GM12878 (cell line): ENCODE measurements at regions not wholly inside any gene's neighbourhood (a gene's known extent, or its start where the extent isn't known, plus 50 kb on each side); places are given as distances from the start of the nearest gene placed in this dataset.

ENCODE experiments used
- ATAC-seq: fragments of 200-7000 bp; cut with Tn5 transposase; 3 replicates; pipeline ENCODE4 v1.9.1; 2020; ENCODE audit warnings: mild to moderate bottlenecking, moderate library complexity
- BruUV-seq: library from RNA; stranded (reverse); fragments of 400-500 nt; replicated peaks from 2 replicates; lab custom pipeline; 2021; lab: Mats Ljungman, UMichigan
- CTCF ChIA-PET: fragments of 300-600 bp; sonication (Branson Sonifier 250); formaldehyde crosslinking; extraction: SDS; loops from one replicate; lab custom pipeline; 2021; ENCODE audit warnings: inconsistent platforms; lab: Yijun Ruan, JAX
- POLR2A ChIA-PET: fragments of 350-600 bp; formaldehyde crosslinking; extraction: SDS; loops from one replicate; lab custom pipeline; 2021; ENCODE audit warnings: inconsistent platforms; lab: Charles Lee
- RAD21 ChIA-PET: fragments of 300-600 bp; sonication (Branson Sonifier 250); formaldehyde crosslinking; loops from one replicate; lab custom pipeline; 2023; ENCODE audit warnings: antibody characterized with exemption; ENCODE audit not compliant: unreplicated experiment; lab: Charles Lee
- SMC1A ChIA-PET: fragments of 300-600 bp; sonication (Branson Sonifier 250); formaldehyde crosslinking; loops from one replicate; lab custom pipeline; 2023; ENCODE audit not compliant: unreplicated experiment, uncharacterized antibody; lab: Charles Lee
- DNase-seq: peaks from one replicate; pipeline ENCODE4 v3.0.0-alpha.2; 2011; ENCODE audit warnings: low read depth, low spot score
- FAIRE-seq: peaks from 3 replicates; lab custom pipeline; 2011; peaks lifted over from hg19 to GRCh38; lab: Jason Lieb, UNC
- H2AFZ ChIP-seq: 2 replicates; pipeline ENCODE4 v1.6.0; 2011; ENCODE audit warnings: low read depth, low read length, control low read depth; ENCODE audit not compliant: control insufficient read depth
- H3K27ac ChIP-seq: 2 replicates; pipeline ENCODE4 v1.5.1; 2011; ENCODE audit warnings: control low read depth; ENCODE audit not compliant: control insufficient read depth, insufficient read depth
- H3K27me3 ChIP-seq, 2 experiments: replicated peaks in 1 of 2; 2 replicates each; pipeline versions ENCODE4 v1.6.0 to v1.6.1; 2011; ENCODE audit warnings: low read length in 1 of 2; ENCODE audit not compliant: control insufficient read depth in 2 of 2, insufficient read depth in 2 of 2
- H3K36me3 ChIP-seq, 2 experiments: 2 replicates each; pipeline ENCODE4 v1.5.1; 2011; ENCODE audit warnings: low read length in 1 of 2; ENCODE audit not compliant: control insufficient read depth in 2 of 2, insufficient read depth in 2 of 2
- H3K4me1 ChIP-seq: 2 replicates; pipeline ENCODE4 v1.6.1; 2011; ENCODE audit warnings: mild to moderate bottlenecking, low read length, moderate library complexity, mixed read lengths; ENCODE audit not compliant: control insufficient read depth, insufficient read depth
- H3K4me2 ChIP-seq: 2 replicates; pipeline ENCODE4 v1.6.0; 2011; ENCODE audit warnings: control low read depth; ENCODE audit not compliant: control insufficient read depth, insufficient read depth
- H3K4me3 ChIP-seq: fragments of 200-600 bp; sonication (generic); 2 replicates; pipeline ENCODE4 v1.5.1; 2016
- H3K79me2 ChIP-seq: 2 replicates; pipeline ENCODE4 v1.6.0; 2011; ENCODE audit warnings: low read length; ENCODE audit not compliant: control insufficient read depth, insufficient read depth
- H3K9ac ChIP-seq: 2 replicates; pipeline ENCODE4 v1.8.0; 2011; ENCODE audit warnings: low read length, control low read depth, mixed read lengths; ENCODE audit not compliant: control insufficient read depth, insufficient read depth
- H3K9me3 ChIP-seq: replicated peaks from 3 replicates; pipeline ENCODE4 v1.5.1; 2011; ENCODE audit warnings: mild to moderate bottlenecking, low read length; ENCODE audit not compliant: control insufficient read depth, insufficient read depth
- H4K20me1 ChIP-seq: 2 replicates; pipeline ENCODE4 v1.6.0; 2011; ENCODE audit not compliant: control insufficient read depth, insufficient read depth
- BHLHE40 ChIP-seq, 2 experiments: fragments of 450-650 bp in 1 of 2; IDR thresholded peaks; 2 replicates each; pipeline ENCODE4 v1.6.1; 2011 to 2017; ENCODE audit warnings: low read depth in 2 of 2, borderline replicate concordance in 1 of 2, improper control_type of control experiment in 1 of 2, low read length in 1 of 2, mild to moderate bottlenecking in 1 of 2
- HDGF ChIP-seq: fragments of 450-650 bp; IDR thresholded peaks from 2 replicates; pipeline ENCODE4 v1.6.1; 2016; ENCODE audit warnings: antibody characterized with exemption
- IKZF2 ChIP-seq, 2 experiments: fragments of 450-650 bp; IDR thresholded peaks; 2 replicates each; pipeline ENCODE4 v1.6.1; 2017; ENCODE audit warnings: mild to moderate bottlenecking in 2 of 2, moderate library complexity in 2 of 2
- JUND ChIP-seq: IDR thresholded peaks from 2 replicates; pipeline ENCODE4 v1.6.1; 2012; ENCODE audit warnings: low read depth, mild to moderate bottlenecking, low read length, improper control_type of control experiment, moderate library complexity
- MTA2 ChIP-seq: fragments of 450-650 bp; IDR thresholded peaks from 2 replicates; pipeline ENCODE4 v1.6.1; 2016; ENCODE audit warnings: low read depth, mild to moderate bottlenecking, moderate library complexity
- PAX5 ChIP-seq: IDR thresholded peaks from 2 replicates; pipeline ENCODE4 v1.6.1; 2011; ENCODE audit warnings: low read depth, low read length, borderline replicate concordance
- POLR2AphosphoS5 ChIP-seq: IDR thresholded peaks from 2 replicates; pipeline ENCODE4 v1.6.1; 2011; ENCODE audit warnings: mild to moderate bottlenecking, low read length, inconsistent platforms
- SUPT20H ChIP-seq: IDR thresholded peaks from 2 replicates; pipeline ENCODE4 v1.6.1; 2011; ENCODE audit warnings: low read depth, mild to moderate bottlenecking, low read length, moderate library complexity, borderline replicate concordance; ENCODE audit not compliant: control insufficient read depth
- ZBTB11 ChIP-seq: fragments of 450-650 bp; formaldehyde crosslinking; IDR thresholded peaks from 2 replicates; pipeline ENCODE4 v1.5.0; 2022; ENCODE audit warnings: mild to moderate bottlenecking, missing genetic modification characterization
- WGBS: methylation state at CpG from one replicate; pipeline ENCODE4 v1.1.6; 2016; ENCODE audit warnings: low lambda C conversion rate; ENCODE audit not compliant: insufficient replicate concordance, insufficient coverage; ENCODE audit errors: missing lambda C conversion rate; 5-methylcytosine and 5-hydroxymethylcytosine counted together
- in situ Hi-C: fragments of 300-500 bp; cut with MboI; formaldehyde crosslinking; loops from 9 replicates; pipeline ENCODE4 v1.14.3; 2018; ENCODE audit warnings: mixed read lengths
- intact Hi-C: fragments of 100-400 bp; cut with micrococcal nuclease; formaldehyde crosslinking; loops from one replicate; pipeline ENCODE4 v1.14.2; 2022; ENCODE audit not compliant: unreplicated experiment

GRCh38 chr2:183807870-183808269, 683.6 kb downstream of the NUP35 start:
- no peaks in the 10 kb centered on the region for H3K79me2 ChIP-seq
- DNase-seq (no peak), ATAC-seq (no peak), FAIRE-seq (no peak)
- H3K4me3 ChIP-seq, result no peak overlapping the region
- WGBS, result 13% methylated on average over 3 of the region's 3 CpGs
- no TSS peak for BruUV-seq
- H3K27ac ChIP-seq, result no peak overlapping the region
- no peak overlapping the region for H3K4me2 ChIP-seq
- ChIA-PET SMC1A (no interaction called here), CTCF (interaction anchor here (0.5 kb wide), 1 partner anchor 1820 kb away, joined by 3 read pairs; no protein-coding TSS in a partner anchor), POLR2A (no interaction called here), RAD21 (no interaction called here)
- H3K27me3 ChIP-seq, result no peaks in the 10 kb centered on the region
- H2AFZ ChIP-seq, result no peak overlapping the region
- intact Hi-C loops, result no loop called here
- no peak for TF ChIP-seq IKZF2 (IDR thresholded peaks at IDR 0.05)
- no peak for TF ChIP-seq JUND
- TF ChIP-seq POLR2AphosphoS5, result no peak
- TF ChIP-seq BHLHE40 (IDR thresholded peaks at IDR 0.05; ENCODE audit: borderline replicate concordance in 1 of 2, low read depth in 2 of 2, low read length in 1 of 2), result no peak
- no peak for TF ChIP-seq MTA2
- no peak for TF ChIP-seq SUPT20H
- TF ChIP-seq PAX5, result no peak
- no peak for TF ChIP-seq HDGF
- no peak for TF ChIP-seq ZBTB11 (CRISPR knock-in tag)
- no peaks in the 10 kb centered on the region for H3K9me3 ChIP-seq
- H4K20me1 ChIP-seq, result no peaks in the 10 kb centered on the region
- H3K9ac ChIP-seq, result no peak overlapping the region
- H3K4me1 ChIP-seq, result no peaks in the 10 kb centered on the region
- H3K36me3 ChIP-seq, result no peaks in the 10 kb centered on the region
- in situ Hi-C loops, result no loop called here
